GM12878 (cell line): ENCODE measurements at regions not wholly inside any gene's neighbourhood (a gene's known extent, or its start where the extent isn't known, plus 50 kb on each side); places are given as distances from the start of the nearest gene placed in this dataset.

ENCODE experiments used
- ATAC-seq: fragments of 200-7000 bp; cut with Tn5 transposase; 3 replicates; pipeline ENCODE4 v1.9.1; 2020; ENCODE audit warnings: mild to moderate bottlenecking, moderate library complexity
- BruUV-seq: library from RNA; stranded (reverse); fragments of 400-500 nt; replicated peaks from 2 replicates; lab custom pipeline; 2021; lab: Mats Ljungman, UMichigan
- CTCF ChIA-PET: fragments of 300-600 bp; sonication (Branson Sonifier 250); formaldehyde crosslinking; extraction: SDS; loops from one replicate; lab custom pipeline; 2021; ENCODE audit warnings: inconsistent platforms; lab: Yijun Ruan, JAX
- POLR2A ChIA-PET: fragments of 350-600 bp; formaldehyde crosslinking; extraction: SDS; loops from one replicate; lab custom pipeline; 2021; ENCODE audit warnings: inconsistent platforms; lab: Charles Lee
- RAD21 ChIA-PET: fragments of 300-600 bp; sonication (Branson Sonifier 250); formaldehyde crosslinking; loops from one replicate; lab custom pipeline; 2023; ENCODE audit warnings: antibody characterized with exemption; ENCODE audit not compliant: unreplicated experiment; lab: Charles Lee
- SMC1A ChIA-PET: fragments of 300-600 bp; sonication (Branson Sonifier 250); formaldehyde crosslinking; loops from one replicate; lab custom pipeline; 2023; ENCODE audit not compliant: unreplicated experiment, uncharacterized antibody; lab: Charles Lee
- DNase-seq: peaks from one replicate; pipeline ENCODE4 v3.0.0-alpha.2; 2011; ENCODE audit warnings: low read depth, low spot score
- FAIRE-seq: peaks from 3 replicates; lab custom pipeline; 2011; peaks lifted over from hg19 to GRCh38; lab: Jason Lieb, UNC
- H2AFZ ChIP-seq: 2 replicates; pipeline ENCODE4 v1.6.0; 2011; ENCODE audit warnings: low read depth, low read length, control low read depth; ENCODE audit not compliant: control insufficient read depth
- H3K27ac ChIP-seq: 2 replicates; pipeline ENCODE4 v1.5.1; 2011; ENCODE audit warnings: control low read depth; ENCODE audit not compliant: control insufficient read depth, insufficient read depth
- H3K27me3 ChIP-seq, 2 experiments: replicated peaks in 1 of 2; 2 replicates each; pipeline versions ENCODE4 v1.6.0 to v1.6.1; 2011; ENCODE audit warnings: low read length in 1 of 2; ENCODE audit not compliant: control insufficient read depth in 2 of 2, insufficient read depth in 2 of 2
- H3K36me3 ChIP-seq, 2 experiments: 2 replicates each; pipeline ENCODE4 v1.5.1; 2011; ENCODE audit warnings: low read length in 1 of 2; ENCODE audit not compliant: control insufficient read depth in 2 of 2, insufficient read depth in 2 of 2
- H3K4me1 ChIP-seq: 2 replicates; pipeline ENCODE4 v1.6.1; 2011; ENCODE audit warnings: mild to moderate bottlenecking, low read length, moderate library complexity, mixed read lengths; ENCODE audit not compliant: control insufficient read depth, insufficient read depth
- H3K4me2 ChIP-seq: 2 replicates; pipeline ENCODE4 v1.6.0; 2011; ENCODE audit warnings: control low read depth; ENCODE audit not compliant: control insufficient read depth, insufficient read depth
- H3K4me3 ChIP-seq: fragments of 200-600 bp; sonication (generic); 2 replicates; pipeline ENCODE4 v1.5.1; 2016
- H3K79me2 ChIP-seq: 2 replicates; pipeline ENCODE4 v1.6.0; 2011; ENCODE audit warnings: low read length; ENCODE audit not compliant: control insufficient read depth, insufficient read depth
- H3K9ac ChIP-seq: 2 replicates; pipeline ENCODE4 v1.8.0; 2011; ENCODE audit warnings: low read length, control low read depth, mixed read lengths; ENCODE audit not compliant: control insufficient read depth, insufficient read depth
- H3K9me3 ChIP-seq: replicated peaks from 3 replicates; pipeline ENCODE4 v1.5.1; 2011; ENCODE audit warnings: mild to moderate bottlenecking, low read length; ENCODE audit not compliant: control insufficient read depth, insufficient read depth
- H4K20me1 ChIP-seq: 2 replicates; pipeline ENCODE4 v1.6.0; 2011; ENCODE audit not compliant: control insufficient read depth, insufficient read depth
- ATF3 ChIP-seq: IDR thresholded peaks from 2 replicates; pipeline ENCODE4 v1.6.1; 2011; ENCODE audit warnings: low read depth, mild to moderate bottlenecking, low read length, moderate library complexity, borderline replicate concordance; ENCODE audit errors: extremely low read depth
- ATF7 ChIP-seq: fragments of 450-650 bp; IDR thresholded peaks from 2 replicates; pipeline ENCODE4 v1.6.1; 2016; ENCODE audit warnings: low read depth, mild to moderate bottlenecking
- BHLHE40 ChIP-seq, 2 experiments: fragments of 450-650 bp in 1 of 2; IDR thresholded peaks; 2 replicates each; pipeline ENCODE4 v1.6.1; 2011 to 2017; ENCODE audit warnings: low read depth in 2 of 2, borderline replicate concordance in 1 of 2, improper control_type of control experiment in 1 of 2, low read length in 1 of 2, mild to moderate bottlenecking in 1 of 2
- CHD2 ChIP-seq: IDR thresholded peaks from 2 replicates; pipeline ENCODE4 v1.6.1; 2011; ENCODE audit warnings: low read depth, low read length, improper control_type of control experiment, borderline replicate concordance
- CREB1 ChIP-seq: IDR thresholded peaks from 2 replicates; pipeline ENCODE4 v1.6.1; 2012; ENCODE audit warnings: low read depth, mild to moderate bottlenecking, inconsistent platforms
- DPF2 ChIP-seq: fragments of 450-650 bp; IDR thresholded peaks from 2 replicates; pipeline ENCODE4 v1.6.1; 2017; ENCODE audit warnings: mild to moderate bottlenecking
- ETV6 ChIP-seq, 2 experiments: fragments of 450-650 bp in 1 of 2; IDR thresholded peaks in 1 of 2; conservative IDR thresholded peaks in 1 of 2; 2 replicates each; pipeline ENCODE4 v1.6.1; 2014; ENCODE audit warnings: antibody characterized with exemption in 1 of 2, borderline replicate concordance in 1 of 2, low read depth in 1 of 2, mild to moderate bottlenecking in 1 of 2, moderate library complexity in 1 of 2
- FOS ChIP-seq: IDR thresholded peaks from 3 replicates; pipeline ENCODE4 v1.6.1; 2011; ENCODE audit warnings: borderline replicate concordance; ENCODE audit not compliant: insufficient read length; ENCODE audit errors: extremely low read depth
- HCFC1 ChIP-seq: fragments of 150-350 bp; IDR thresholded peaks from 2 replicates; pipeline ENCODE4 v1.6.1; 2014; ENCODE audit warnings: low read length
- HDAC6 ChIP-seq: fragments of 200-600 bp; sonication (generic); IDR thresholded peaks from one replicate; pipeline ENCODE4 v1.8.0; 2017; ENCODE audit warnings: antibody characterized with exemption; ENCODE audit not compliant: unreplicated experiment
- NBN ChIP-seq: fragments of 450-650 bp; IDR thresholded peaks from 2 replicates; pipeline ENCODE4 v1.6.1; 2016
- PAX8 ChIP-seq: fragments of 450-650 bp; IDR thresholded peaks from 2 replicates; pipeline ENCODE4 v1.6.1; 2017; ENCODE audit warnings: mild to moderate bottlenecking, moderate library complexity
- RB1 ChIP-seq: fragments of 450-650 bp; formaldehyde crosslinking; IDR thresholded peaks from 2 replicates; pipeline ENCODE4 v1.6.1; 2017; ENCODE audit warnings: mild to moderate bottlenecking, borderline replicate concordance
- SIX5 ChIP-seq: IDR thresholded peaks from 2 replicates; pipeline ENCODE4 v1.6.1; 2011; ENCODE audit warnings: mild to moderate bottlenecking, low read depth, low read length, moderate library complexity; ENCODE audit not compliant: severe bottlenecking
- TARDBP ChIP-seq: IDR thresholded peaks from 2 replicates; pipeline ENCODE4 v1.6.1; 2016; ENCODE audit warnings: borderline replicate concordance
- TCF12 ChIP-seq: IDR thresholded peaks from 2 replicates; pipeline ENCODE4 v1.6.1; 2011; ENCODE audit warnings: low read depth, mild to moderate bottlenecking, low read length
- ZNF207 ChIP-seq: fragments of 450-650 bp; IDR thresholded peaks from 2 replicates; pipeline ENCODE4 v1.6.1; 2014; ENCODE audit warnings: antibody characterized with exemption, mild to moderate bottlenecking, borderline replicate concordance
- ZNF384 ChIP-seq: IDR thresholded peaks from 2 replicates; pipeline ENCODE4 v1.6.1; 2012; ENCODE audit warnings: low read depth, mild to moderate bottlenecking, low read length, improper control_type of control experiment, borderline replicate concordance
- ZNF622 ChIP-seq: fragments of 450-650 bp; IDR thresholded peaks from 2 replicates; pipeline ENCODE4 v1.6.1; 2017; ENCODE audit warnings: mild to moderate bottlenecking, inconsistent platforms
- WGBS: methylation state at CpG from one replicate; pipeline ENCODE4 v1.1.6; 2016; ENCODE audit warnings: low lambda C conversion rate; ENCODE audit not compliant: insufficient replicate concordance, insufficient coverage; ENCODE audit errors: missing lambda C conversion rate; 5-methylcytosine and 5-hydroxymethylcytosine counted together
- in situ Hi-C: fragments of 300-500 bp; cut with MboI; formaldehyde crosslinking; loops from 9 replicates; pipeline ENCODE4 v1.14.3; 2018; ENCODE audit warnings: mixed read lengths
- intact Hi-C: fragments of 100-400 bp; cut with micrococcal nuclease; formaldehyde crosslinking; loops from one replicate; pipeline ENCODE4 v1.14.2; 2022; ENCODE audit not compliant: unreplicated experiment
- TF ChIP-seq, protein P1 (sequence below): IDR thresholded peaks from 2 replicates; pipeline ENCODE4 v1.6.1; 2011; ENCODE audit warnings: mild to moderate bottlenecking, low read depth, low read length, moderate library complexity; ENCODE audit not compliant: insufficient replicate concordance

DNA sequence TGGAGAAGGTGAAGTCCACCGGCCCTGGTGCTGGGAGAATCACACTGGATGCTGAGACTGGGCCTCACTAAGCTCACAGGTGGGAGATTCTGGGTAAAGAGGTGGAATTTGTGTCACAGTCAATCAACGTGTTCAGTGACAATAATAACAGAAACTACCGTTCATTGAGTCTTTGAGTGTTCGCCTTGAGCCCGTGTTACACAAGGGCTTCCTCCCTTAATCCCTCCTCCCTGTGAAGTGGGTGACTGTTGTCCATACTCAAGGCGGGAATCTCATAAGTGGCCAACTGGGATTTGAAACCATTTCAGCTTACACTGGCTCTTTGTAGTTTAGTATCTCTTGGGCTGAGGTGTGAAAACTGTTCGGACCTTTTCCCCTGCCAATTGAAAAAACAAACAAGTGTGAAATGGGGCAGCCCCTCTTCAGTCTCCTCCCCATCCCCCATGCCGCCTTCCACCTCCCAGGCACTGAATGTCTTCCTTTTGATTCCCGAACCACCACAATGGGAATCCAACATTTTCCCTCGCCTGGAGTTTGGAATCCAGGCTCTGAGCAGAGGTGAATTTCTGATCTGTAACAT lies 502.4 kb downstream of the MIAT start:
- ChIA-PET RAD21 (no interaction called here), POLR2A (no interaction called here), SMC1A (no interaction called here), CTCF (no interaction called here)
- in situ Hi-C loops: no loop called here
- DNase-seq (no peak), FAIRE-seq (no peak), ATAC-seq (no peak)
- H3K4me2 ChIP-seq: no peak overlapping the region
- TF ChIP-seq ATF7 (no peak), ZNF207 (no peak), PAX8 (no peak), HDAC6 (no peak), CHD2 (no peak), RB1 (no peak), TARDBP (no peak), ZNF384 (no peak), ATF3 (no peak), NBN (no peak), TCF12 (no peak), ZNF622 (no peak), FOS (no peak), SIX5 (no peak), DPF2 (no peak), ETV6 (conservative IDR thresholded peaks at IDR 0.05 in 1 of 2, IDR thresholded peaks at IDR 0.05 in 1 of 2; ENCODE audit: borderline replicate concordance in 1 of 2, low read depth in 1 of 2) (no peak), HCFC1 (no peak), BHLHE40 (IDR thresholded peaks at IDR 0.05; ENCODE audit: borderline replicate concordance in 1 of 2, low read depth in 2 of 2, low read length in 1 of 2) (no peak), CREB1 (no peak)
- TF ChIP-seq, protein P1, sequence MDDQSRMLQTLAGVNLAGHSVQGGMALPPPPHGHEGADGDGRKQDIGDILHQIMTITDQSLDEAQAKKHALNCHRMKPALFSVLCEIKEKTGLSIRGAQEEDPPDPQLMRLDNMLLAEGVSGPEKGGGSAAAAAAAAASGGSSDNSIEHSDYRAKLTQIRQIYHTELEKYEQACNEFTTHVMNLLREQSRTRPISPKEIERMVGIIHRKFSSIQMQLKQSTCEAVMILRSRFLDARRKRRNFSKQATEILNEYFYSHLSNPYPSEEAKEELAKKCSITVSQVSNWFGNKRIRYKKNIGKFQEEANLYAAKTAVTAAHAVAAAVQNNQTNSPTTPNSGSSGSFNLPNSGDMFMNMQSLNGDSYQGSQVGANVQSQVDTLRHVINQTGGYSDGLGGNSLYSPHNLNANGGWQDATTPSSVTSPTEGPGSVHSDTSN: no peak
- H3K27me3 ChIP-seq: no peaks in the 10 kb centered on the region; a peak in 1 of 4 replicates
- intact Hi-C loops: no loop called here
- H3K4me3 ChIP-seq: no peak overlapping the region
- no peaks in the 10 kb centered on the region for H3K9me3 ChIP-seq
- no peak overlapping the region for H3K9ac ChIP-seq
- no TSS peak for BruUV-seq
- no peak overlapping the region for H2AFZ ChIP-seq
- WGBS: 6% methylated on average over 10 of the region's 10 CpGs
- no peaks in the 10 kb centered on the region for H3K79me2 ChIP-seq
- no peak overlapping the region for H3K27ac ChIP-seq
- H4K20me1 ChIP-seq: no peaks in the 10 kb centered on the region
- no peaks in the 10 kb centered on the region for H3K4me1 ChIP-seq
- H3K36me3 ChIP-seq: no peaks in the 10 kb centered on the region
